Mesenchymal stem cell (in vitro differentiated cells and primary cell): ENCODE measurements at regions not wholly inside any gene's neighbourhood (a gene's known extent, or its start where the extent isn't known, plus 50 kb on each side); places are given as distances from the start of the nearest gene placed in this dataset.

Experiments
- DNase-seq: peaks from one replicate; pipeline ENCODE4 v3.0.0-alpha.2; 2013
- H2AFZ ChIP-seq: one replicate; pipeline ENCODE4 v1.6.1; 2013; ENCODE audit warnings: low read depth, mild to moderate bottlenecking, control low read depth, inconsistent platforms, low read length, moderate library complexity
- H2AK5ac ChIP-seq: 2 replicates; pipeline ENCODE4 v1.6.1; 2013; ENCODE audit warnings: low read length, moderate library complexity, mild to moderate bottlenecking, inconsistent platforms; ENCODE audit not compliant: severe bottlenecking
- H2BK120ac ChIP-seq: one replicate; pipeline ENCODE4 v1.6.1; 2013; ENCODE audit warnings: low read depth, mild to moderate bottlenecking, inconsistent platforms, low read length, moderate library complexity
- H2BK12ac ChIP-seq, 2 experiments: one replicate each; pipeline ENCODE4 v1.6.1; 2013; ENCODE audit warnings: inconsistent platforms in 2 of 2, low read length in 2 of 2, mild to moderate bottlenecking in 2 of 2, moderate library complexity in 2 of 2, control low read depth in 1 of 2
- H2BK15ac ChIP-seq: one replicate; pipeline ENCODE4 v1.6.1; 2013; ENCODE audit warnings: mild to moderate bottlenecking, low read depth, inconsistent platforms; ENCODE audit not compliant: poor library complexity, severe bottlenecking
- H2BK5ac ChIP-seq: 2 replicates; pipeline ENCODE4 v1.6.1; 2013; ENCODE audit warnings: low read depth, mild to moderate bottlenecking, low read length, control low read depth, inconsistent platforms; ENCODE audit not compliant: poor library complexity, severe bottlenecking
- H3K14ac ChIP-seq, 2 experiments: one replicate each; pipeline ENCODE4 v1.6.1; 2013; ENCODE audit warnings: inconsistent platforms in 2 of 2, low read length in 2 of 2, control low read depth in 1 of 2, mild to moderate bottlenecking in 1 of 2, moderate library complexity in 1 of 2
- H3K18ac ChIP-seq, 2 experiments: one replicate each; pipeline ENCODE4 v1.6.1; 2013; ENCODE audit warnings: inconsistent platforms in 2 of 2, low read length in 2 of 2, control low read depth in 1 of 2, low read depth in 1 of 2, mild to moderate bottlenecking in 1 of 2
- H3K23ac ChIP-seq, 2 experiments: one replicate each; pipeline ENCODE4 v1.6.1; 2013; ENCODE audit warnings: inconsistent platforms in 2 of 2, low read length in 2 of 2, mild to moderate bottlenecking in 2 of 2, moderate library complexity in 2 of 2, control low read depth in 1 of 2
- H3K27ac ChIP-seq: 2 replicates; pipeline ENCODE4 v1.5.1; 2013; ENCODE audit warnings: mild to moderate bottlenecking, moderate library complexity, low read length, control low read depth, inconsistent platforms; ENCODE audit not compliant: poor library complexity, severe bottlenecking
- H3K27me3 ChIP-seq, 2 experiments: 2 replicates each; pipeline versions ENCODE4 v1.6.1 to v1.7.0; 2013; ENCODE audit warnings: low read length in 2 of 2, mild to moderate bottlenecking in 2 of 2, moderate library complexity in 2 of 2, control low read depth in 1 of 2, inconsistent platforms in 1 of 2; ENCODE audit not compliant: control insufficient read depth in 1 of 2, insufficient read depth in 1 of 2
- H3K36me3 ChIP-seq, 2 experiments: 2 replicates each; pipeline versions ENCODE4 v1.6.1 to v1.7.0; 2013; ENCODE audit warnings: low read length in 2 of 2, control low read depth in 1 of 2, inconsistent platforms in 1 of 2, low read depth in 1 of 2, mild to moderate bottlenecking in 1 of 2; ENCODE audit not compliant: insufficient read depth in 2 of 2, control insufficient read depth in 1 of 2
- H3K4ac ChIP-seq, 2 experiments: one replicate each; pipeline ENCODE4 v1.6.1; 2013; ENCODE audit warnings: inconsistent platforms in 2 of 2, low read length in 2 of 2, mild to moderate bottlenecking in 2 of 2, moderate library complexity in 2 of 2, control low read depth in 1 of 2, low read depth in 1 of 2
- H3K4me1 ChIP-seq: 2 replicates; pipeline ENCODE4 v1.6.1; 2013; ENCODE audit warnings: low read depth, low read length, control low read depth; ENCODE audit not compliant: control insufficient read depth, insufficient read depth
- H3K4me2 ChIP-seq: 2 replicates; pipeline ENCODE4 v1.6.1; 2013; ENCODE audit warnings: low read length, mild to moderate bottlenecking, inconsistent platforms; ENCODE audit not compliant: poor library complexity, severe bottlenecking
- H3K4me3 ChIP-seq, 2 experiments: 2 replicates each; pipeline versions ENCODE4 v1.5.1 to v1.7.0; 2013; ENCODE audit warnings: low read length in 2 of 2, mild to moderate bottlenecking in 2 of 2, control low read depth in 1 of 2, low read depth in 1 of 2; ENCODE audit not compliant: insufficient read depth in 1 of 2
- H3K79me1 ChIP-seq: replicated peaks from 2 replicates; pipeline ENCODE4 v1.6.1; 2013; ENCODE audit warnings: mild to moderate bottlenecking, control low read depth, low read length, inconsistent platforms; ENCODE audit not compliant: poor library complexity, severe bottlenecking
- H3K9ac ChIP-seq: 2 replicates; pipeline ENCODE4 v1.7.0; 2013; ENCODE audit warnings: mild to moderate bottlenecking, low read length, moderate library complexity
- H3K9me3 ChIP-seq: 2 replicates; pipeline ENCODE4 v1.7.0; 2013; ENCODE audit warnings: mild to moderate bottlenecking, low read length; ENCODE audit not compliant: control insufficient read depth
- H4K8ac ChIP-seq: one replicate; pipeline ENCODE4 v1.6.1; 2013; ENCODE audit warnings: inconsistent platforms, mild to moderate bottlenecking, low read length, moderate library complexity
- H4K91ac ChIP-seq: one replicate; pipeline ENCODE4 v1.6.1; 2013; ENCODE audit warnings: mild to moderate bottlenecking, low read length, inconsistent platforms
- WGBS: methylation state at CpG from one replicate; pipeline ENCODE4 v1.1.7; 2013; ENCODE audit warnings: mixed read lengths; 5-methylcytosine and 5-hydroxymethylcytosine counted together

DNA sequence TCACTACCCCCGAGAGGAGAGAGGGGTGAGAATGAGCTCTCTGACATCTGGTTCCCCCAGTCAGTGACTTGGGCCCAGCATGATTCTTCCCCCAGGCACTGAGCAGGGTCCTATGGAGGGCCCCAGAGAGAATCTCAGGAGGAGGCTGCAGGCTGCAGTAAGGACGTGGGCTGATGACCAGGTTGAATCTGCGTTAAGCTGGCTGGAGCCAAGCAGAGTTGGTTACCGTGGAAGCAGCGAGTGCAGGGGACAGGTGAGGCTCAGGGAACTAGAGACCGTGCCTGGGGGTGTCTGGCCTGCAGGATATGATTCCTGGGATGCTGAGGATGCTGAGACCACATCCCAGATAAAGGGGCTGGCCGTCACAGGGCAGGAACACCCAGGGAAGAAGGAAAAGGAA is 314.3 kb upstream of the IRX1 start:
- Histone ChIP-seq H3K27me3 (no peaks in the 10 kb centered on the region), H2BK5ac (no peak overlapping the region), H3K18ac (no peak overlapping the region), H3K4me1 (no peaks in the 10 kb centered on the region), H3K27ac (no peak overlapping the region), H3K4me2 (no peak overlapping the region), H2BK12ac (no peak overlapping the region), H2AK5ac (no peak overlapping the region), H2BK15ac (no peak overlapping the region), H3K9ac (no peak overlapping the region), H4K91ac (no peak overlapping the region), H3K9me3 (no peaks in the 10 kb centered on the region), H3K4me3 (no peak overlapping the region), H4K8ac (no peak overlapping the region), H3K4ac (no peak overlapping the region), H3K23ac (no peak overlapping the region), H3K79me1 (no peaks in the 10 kb centered on the region), H3K36me3 (no peaks in the 10 kb centered on the region), H2AFZ (no peak overlapping the region), H2BK120ac (no peak overlapping the region), H3K14ac (no peak overlapping the region)
- DNase-seq: no peak
- WGBS: 62% methylated on average over 7 of the region's 7 CpGs

GRCh38 chr5:3278643-3279042 is 317.0 kb upstream of the IRX1 start:
- no peak overlapping the region for H2BK5ac ChIP-seq
- no peak overlapping the region for H3K4me2 ChIP-seq
- H3K9me3 ChIP-seq: no peaks in the 10 kb centered on the region
- H3K9ac ChIP-seq: no peak overlapping the region
- no peaks in the 10 kb centered on the region for H3K4me1 ChIP-seq
- no peak overlapping the region for H2AFZ ChIP-seq
- no peaks in the 10 kb centered on the region for H3K36me3 ChIP-seq
- DNase-seq: no peak
- WGBS: 30% methylated on average over 1 of the region's 1 CpG
- no peak overlapping the region for H3K4me3 ChIP-seq
- H3K27ac ChIP-seq: no peak overlapping the region
- H3K23ac ChIP-seq: no peak overlapping the region
- no peak overlapping the region for H4K91ac ChIP-seq
- H3K14ac ChIP-seq: no peak overlapping the region
- H3K79me1 ChIP-seq: no peaks in the 10 kb centered on the region
- no peak overlapping the region for H3K4ac ChIP-seq
- no peak overlapping the region for H3K18ac ChIP-seq
- no peak overlapping the region for H2BK120ac ChIP-seq
- no peak overlapping the region for H2BK15ac ChIP-seq
- H3K27me3 ChIP-seq: no peaks in the 10 kb centered on the region
- no peak overlapping the region for H2BK12ac ChIP-seq
- H4K8ac ChIP-seq: no peak overlapping the region
- H2AK5ac ChIP-seq: no peak overlapping the region

DNA sequence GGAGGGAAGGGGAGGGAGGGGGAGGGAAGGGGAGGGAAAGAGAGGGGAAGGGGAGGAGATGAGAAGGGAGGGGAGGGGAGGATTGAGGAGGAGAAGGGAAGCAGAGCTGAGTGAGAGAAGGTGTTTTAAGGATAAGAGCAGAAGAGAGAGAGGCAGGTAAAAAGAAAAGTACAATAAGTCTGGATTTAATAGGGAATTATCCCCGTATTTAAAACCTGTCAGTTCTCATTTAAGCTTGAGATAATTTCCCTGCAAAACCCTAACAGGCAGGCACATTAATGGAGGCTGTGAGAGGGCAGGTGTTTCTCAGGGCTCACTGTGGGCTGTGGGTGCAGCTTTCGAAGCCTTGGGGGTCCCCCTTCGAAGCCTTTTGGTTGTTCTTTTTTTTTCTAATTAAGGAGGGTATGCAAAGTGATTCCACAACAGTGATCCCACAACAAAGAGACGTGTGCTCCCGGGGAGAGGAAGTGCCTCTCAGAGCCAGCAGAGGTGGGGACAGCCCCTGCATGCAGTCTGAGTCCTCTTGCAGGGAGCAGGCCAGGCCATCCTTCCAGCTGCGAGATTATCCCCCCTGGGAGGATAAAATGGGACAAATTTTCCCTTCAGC is 317.9 kb upstream of the IRX1 start:
- no peaks in the 10 kb centered on the region for H3K27me3 ChIP-seq
- H2AK5ac ChIP-seq: no peak overlapping the region
- no peak overlapping the region for H3K14ac ChIP-seq
- H2BK15ac ChIP-seq: no peak overlapping the region
- WGBS: 25% methylated on average over 6 of the region's 6 CpGs
- no peaks in the 10 kb centered on the region for H3K36me3 ChIP-seq
- no peak overlapping the region for H3K23ac ChIP-seq
- H3K79me1 ChIP-seq: no peaks in the 10 kb centered on the region
- no peak overlapping the region for H3K18ac ChIP-seq
- H2BK120ac ChIP-seq: no peak overlapping the region
- H3K4me1 ChIP-seq: no peaks in the 10 kb centered on the region
- no peak overlapping the region for H2AFZ ChIP-seq
- H2BK5ac ChIP-seq: no peak overlapping the region
- no peak for DNase-seq
- H4K8ac ChIP-seq: no peak overlapping the region
- H3K4me2 ChIP-seq: no peak overlapping the region
- no peak overlapping the region for H3K27ac ChIP-seq
- no peak overlapping the region for H2BK12ac ChIP-seq
- H3K9me3 ChIP-seq: no peaks in the 10 kb centered on the region
- no peak overlapping the region for H3K9ac ChIP-seq
- H3K4ac ChIP-seq: no peak overlapping the region
- H3K4me3 ChIP-seq: no peak overlapping the region
- H4K91ac ChIP-seq: no peak overlapping the region

GRCh38 chr5:3276896-3277295 is 318.7 kb upstream of the IRX1 start:
- no peak overlapping the region for H2BK12ac ChIP-seq
- H3K36me3 ChIP-seq: no peaks in the 10 kb centered on the region
- no peaks in the 10 kb centered on the region for H3K79me1 ChIP-seq
- H2AFZ ChIP-seq: no peak overlapping the region
- H3K9ac ChIP-seq: no peak overlapping the region
- H3K4me3 ChIP-seq: no peak overlapping the region
- H4K91ac ChIP-seq: no peak overlapping the region
- no peak overlapping the region for H3K23ac ChIP-seq
- H3K4me2 ChIP-seq: no peak overlapping the region
- 52% methylated on average over 7 of the region's 7 CpGs for WGBS
- H3K14ac ChIP-seq: no peak overlapping the region
- H3K4me1 ChIP-seq: no peaks in the 10 kb centered on the region
- H3K27ac ChIP-seq: no peak overlapping the region
- no peak overlapping the region for H3K4ac ChIP-seq
- no peaks in the 10 kb centered on the region for H3K27me3 ChIP-seq
- no peak overlapping the region for H2BK120ac ChIP-seq
- H3K18ac ChIP-seq: no peak overlapping the region
- no peak overlapping the region for H2BK15ac ChIP-seq
- no peak overlapping the region for H4K8ac ChIP-seq
- H2BK5ac ChIP-seq: no peak overlapping the region
- no peak overlapping the region for H2AK5ac ChIP-seq
- DNase-seq: no peak
- no peaks in the 10 kb centered on the region for H3K9me3 ChIP-seq
